Stimulated activated effector memory CD8-positive, alpha-beta T cell treated with anti-CD3 and anti-CD28 coated beads, Interleukin-12 subunit alpha, Interleukin-12 subunit beta, amount 100 ng/mL, for 72 hours (primary cell): ENCODE measurements at regions not wholly inside any gene's neighbourhood (a gene's known extent, or its start where the extent isn't known, plus 50 kb on each side); places are given as distances from the start of the nearest gene placed in this dataset.

Experiments used
- ATAC-seq: fragments of 150-1000 bp; cut with Tn5 transposase; 2 replicates; pipeline ENCODE4 v1.10.0; 2021
- DNase-seq, 2 donors: peaks; one replicate each; pipeline ENCODE4 v3.0.0; 2021 to 2022; ENCODE audit warnings: low spot score in 2 of 2
- H3K27ac Mint-ChIP-seq: one replicate; pipeline ENCODE4 v1.8.0; 2022; ENCODE audit warnings: mild to moderate bottlenecking, mixed read lengths
- H3K36me3 Mint-ChIP-seq: one replicate; pipeline ENCODE4 v1.8.0; 2022; ENCODE audit warnings: mild to moderate bottlenecking, mixed read lengths
- H3K4me1 Mint-ChIP-seq: one replicate; pipeline ENCODE4 v1.8.0; 2022; ENCODE audit warnings: mixed read lengths
- H3K4me3 Mint-ChIP-seq: one replicate; pipeline ENCODE4 v1.8.0; 2022; ENCODE audit warnings: mild to moderate bottlenecking, mixed read lengths
- H3K9me3 Mint-ChIP-seq: one replicate; pipeline ENCODE4 v1.8.0; 2022; ENCODE audit warnings: mixed read lengths

- Mint-ChIP-seq H3K36me3 (no peaks in the 10 kb centered on the region), H3K4me3 (no peak overlapping the region), H3K27ac (no peak overlapping the region), H3K4me1 (peaks cover 6% of the 10 kb centered on the region), H3K9me3 (peaks cover 1% of the 10 kb centered on the region)
- no peak for ATAC-seq
- DNase-seq, result no peak
These were observed 416.4 kb downstream of the EFNA5 start for GRCh38 chr5:107254214-107254901.

- H3K9me3 Mint-ChIP-seq, result no peaks in the 10 kb centered on the region
- ATAC-seq, result no peak
- no peak overlapping the region for H3K4me3 Mint-ChIP-seq
- peaks cover 6% of the 10 kb centered on the region for H3K4me1 Mint-ChIP-seq
- H3K36me3 Mint-ChIP-seq, result no peaks in the 10 kb centered on the region
- no peak for DNase-seq
- H3K27ac Mint-ChIP-seq, result no peak overlapping the region
These were observed 417.5 kb downstream of the EFNA5 start for GRCh38 chr5:107253246-107253645.

GRCh38 chr5:107251151-107251550, 419.6 kb downstream of the EFNA5 start:
- no peak overlapping the region for H3K27ac Mint-ChIP-seq

GRCh38 chr5:107248066-107248695, 422.6 kb downstream of the EFNA5 start:
- peak; percentile 36 to 65 for DNase-seq
- Mint-ChIP-seq H3K36me3 (no peaks in the 10 kb centered on the region), H3K4me1 (no peaks in the 10 kb centered on the region), H3K27ac (no peak overlapping the region), H3K9me3 (peaks cover 2% of the 10 kb centered on the region), H3K4me3 (no peak overlapping the region)
- ATAC-seq, result no peak

More at GRCh38 chr5:107251151-107251550, 419.6 kb downstream of the EFNA5 start:
- Mint-ChIP-seq H3K9me3 (no peaks in the 10 kb centered on the region), H3K36me3 (no peaks in the 10 kb centered on the region), H3K4me1 (no peaks in the 10 kb centered on the region), H3K4me3 (no peak overlapping the region)
- ATAC-seq (no peak), DNase-seq (no peak)

GRCh38 chr5:107247427-107247826, 423.3 kb downstream of the EFNA5 start:
- Mint-ChIP-seq H3K36me3 (no peaks in the 10 kb centered on the region), H3K4me1 (no peaks in the 10 kb centered on the region), H3K4me3 (no peak overlapping the region), H3K9me3 (peaks cover 2% of the 10 kb centered on the region), H3K27ac (no peak overlapping the region)
- no peak for DNase-seq
- no peak for ATAC-seq

- Mint-ChIP-seq H3K4me1 (no peaks in the 10 kb centered on the region), H3K36me3 (no peaks in the 10 kb centered on the region), H3K27ac (no peak overlapping the region), H3K9me3 (peaks cover 5% of the 10 kb centered on the region), H3K4me3 (no peak overlapping the region)
- no peak for DNase-seq
- no peak for ATAC-seq
These were observed 427.5 kb downstream of the EFNA5 start for GRCh38 chr5:107243220-107243579.

- H3K27ac Mint-ChIP-seq, result no peak overlapping the region
- H3K36me3 Mint-ChIP-seq, result no peaks in the 10 kb centered on the region
- DNase-seq, result no peak
- H3K9me3 Mint-ChIP-seq, result peaks cover 5% of the 10 kb centered on the region
- H3K4me3 Mint-ChIP-seq, result no peak overlapping the region
- no peaks in the 10 kb centered on the region for H3K4me1 Mint-ChIP-seq
- no peak for ATAC-seq
These were observed 428.1 kb downstream of the EFNA5 start for GRCh38 chr5:107242411-107243219.

GRCh38 chr5:107241841-107242240, 428.9 kb downstream of the EFNA5 start:
- Mint-ChIP-seq H3K27ac (no peak overlapping the region), H3K4me3 (no peak overlapping the region), H3K36me3 (no peaks in the 10 kb centered on the region), H3K4me1 (no peaks in the 10 kb centered on the region), H3K9me3 (peaks cover 5% of the 10 kb centered on the region)
- no peak for ATAC-seq
- DNase-seq, result no peak

GRCh38 chr5:107235167-107235566, 435.6 kb downstream of the EFNA5 start:
- no peak for DNase-seq
- Mint-ChIP-seq H3K27ac (no peak overlapping the region), H3K4me3 (no peak overlapping the region), H3K9me3 (peaks cover 3% of the 10 kb centered on the region), H3K4me1 (no peaks in the 10 kb centered on the region), H3K36me3 (no peaks in the 10 kb centered on the region)
- no peak for ATAC-seq

GRCh38 chr5:107232788-107233187, 437.9 kb downstream of the EFNA5 start:
- H3K9me3 Mint-ChIP-seq, result no peaks in the 10 kb centered on the region
- no peaks in the 10 kb centered on the region for H3K36me3 Mint-ChIP-seq
- no peak for DNase-seq
- ATAC-seq, result no peak
- no peaks in the 10 kb centered on the region for H3K4me1 Mint-ChIP-seq
- H3K4me3 Mint-ChIP-seq, result no peak overlapping the region
- no peak overlapping the region for H3K27ac Mint-ChIP-seq

GRCh38 chr5:107232293-107232692, 438.4 kb downstream of the EFNA5 start:
- ATAC-seq (no peak), DNase-seq (no peak)
- Mint-ChIP-seq H3K4me3 (no peak overlapping the region), H3K27ac (no peak overlapping the region), H3K4me1 (no peaks in the 10 kb centered on the region), H3K36me3 (no peaks in the 10 kb centered on the region), H3K9me3 (no peaks in the 10 kb centered on the region)

- ATAC-seq (no peak), DNase-seq (no peak)
- Mint-ChIP-seq H3K9me3 (no peaks in the 10 kb centered on the region), H3K4me3 (no peak overlapping the region), H3K36me3 (no peaks in the 10 kb centered on the region), H3K27ac (no peak overlapping the region), H3K4me1 (no peaks in the 10 kb centered on the region)
These were observed 439.5 kb downstream of the EFNA5 start for GRCh38 chr5:107231191-107231590.

GRCh38 chr5:107230367-107230766, 440.4 kb downstream of the EFNA5 start:
- H3K9me3 Mint-ChIP-seq, result no peaks in the 10 kb centered on the region
- H3K27ac Mint-ChIP-seq, result no peak overlapping the region
- no peak for DNase-seq
- H3K36me3 Mint-ChIP-seq, result no peaks in the 10 kb centered on the region
- no peak overlapping the region for H3K4me3 Mint-ChIP-seq
- ATAC-seq, result no peak
- no peaks in the 10 kb centered on the region for H3K4me1 Mint-ChIP-seq

- no peak for DNase-seq
- H3K4me1 Mint-ChIP-seq, result no peaks in the 10 kb centered on the region
- no peaks in the 10 kb centered on the region for H3K36me3 Mint-ChIP-seq
- H3K4me3 Mint-ChIP-seq, result no peak overlapping the region
- H3K9me3 Mint-ChIP-seq, result no peaks in the 10 kb centered on the region
- H3K27ac Mint-ChIP-seq, result no peak overlapping the region
- ATAC-seq, result no peak
These were observed 442.5 kb downstream of the EFNA5 start for GRCh38 chr5:107228226-107228625.

GRCh38 chr5:107224272-107224671, 446.5 kb downstream of the EFNA5 start:
- Mint-ChIP-seq H3K36me3 (no peaks in the 10 kb centered on the region), H3K4me3 (no peak overlapping the region), H3K4me1 (no peaks in the 10 kb centered on the region), H3K27ac (no peak overlapping the region), H3K9me3 (no peaks in the 10 kb centered on the region)
- DNase-seq (no peak), ATAC-seq (no peak)

- H3K4me3 Mint-ChIP-seq, result no peak overlapping the region
- no peak for DNase-seq
- no peaks in the 10 kb centered on the region for H3K36me3 Mint-ChIP-seq
- no peaks in the 10 kb centered on the region for H3K4me1 Mint-ChIP-seq
- no peak overlapping the region for H3K27ac Mint-ChIP-seq
- no peak for ATAC-seq
- H3K9me3 Mint-ChIP-seq, result no peaks in the 10 kb centered on the region
These were observed 447.7 kb downstream of the EFNA5 start for GRCh38 chr5:107223066-107223465.
